Progenitor cell of endocrine pancreas (in vitro differentiated cells): ENCODE measurements at regions not wholly inside any gene's neighbourhood (a gene's known extent, or its start where the extent isn't known, plus 50 kb on each side); places are given as distances from the start of the nearest gene placed in this dataset.
"Not testable (repeated sequence)": the region's sequence is repeated elsewhere in the genome, so short reads cannot be mapped to it uniquely, and the experiment has no call there.

Experiments
- DNase-seq: peaks from one replicate; pipeline ENCODE4 v3.0.0; 2021; ENCODE audit warnings: low spot score; ENCODE audit not compliant: unreplicated experiment
- H3K27ac Mint-ChIP-seq: 2 replicates; pipeline ENCODE4 v1.8.0; 2021; ENCODE audit warnings: mild to moderate bottlenecking, moderate library complexity, mixed read lengths
- H3K27me3 Mint-ChIP-seq: 2 replicates; pipeline ENCODE4 v1.8.0; 2021; ENCODE audit warnings: mixed read lengths
- H3K36me3 Mint-ChIP-seq: 2 replicates; pipeline ENCODE4 v1.8.0; 2022; ENCODE audit warnings: mixed read lengths; ENCODE audit not compliant: insufficient read depth
- H3K4me1 Mint-ChIP-seq: 2 replicates; pipeline ENCODE4 v1.8.0; 2021; ENCODE audit warnings: low read depth, mixed read lengths
- H3K4me3 Mint-ChIP-seq: 2 replicates; pipeline ENCODE4 v1.8.0; 2021; ENCODE audit warnings: low read depth, mild to moderate bottlenecking, moderate library complexity, mixed read lengths
- H3K9me3 Mint-ChIP-seq: 2 replicates; pipeline ENCODE4 v1.8.0; 2021; ENCODE audit warnings: low read depth, mixed read lengths
- CTCF ChIP-seq: fragments of 200-600 bp; sonication (generic); IDR thresholded peaks from one replicate; pipeline ENCODE4 v1.5.0; 2021; ENCODE audit warnings: antibody characterized with exemption, mild to moderate bottlenecking; ENCODE audit not compliant: unreplicated experiment

GRCh38 chr15:96860741-96861140, 530.2 kb downstream of the NR2F2 start:
- peaks cover 12% of the 10 kb centered on the region for H3K27me3 Mint-ChIP-seq
- no peak overlapping the region for H3K4me3 Mint-ChIP-seq
- TF ChIP-seq CTCF: no peak
- no peaks in the 10 kb centered on the region for H3K9me3 Mint-ChIP-seq
- H3K27ac Mint-ChIP-seq: no peak overlapping the region
- no peaks in the 10 kb centered on the region for H3K36me3 Mint-ChIP-seq
- no peak for DNase-seq
- H3K4me1 Mint-ChIP-seq: no peaks in the 10 kb centered on the region

GRCh38 chr15:96867992-96868391, 537.5 kb downstream of the NR2F2 start:
- Mint-ChIP-seq H3K9me3 (peaks cover 4% of the 10 kb centered on the region), H3K36me3 (no peaks in the 10 kb centered on the region), H3K4me3 (no peak overlapping the region), H3K4me1 (peaks cover 7% of the 10 kb centered on the region), H3K27me3 (peaks cover 6% of the 10 kb centered on the region), H3K27ac (no peak overlapping the region)
- no peak for TF ChIP-seq CTCF
- no peak for DNase-seq

GRCh38 chr15:96869122-96869521, 538.6 kb downstream of the NR2F2 start:
- no peak overlapping the region for H3K4me3 Mint-ChIP-seq
- peaks cover 7% of the 10 kb centered on the region for H3K4me1 Mint-ChIP-seq
- H3K27me3 Mint-ChIP-seq: peaks cover 16% of the 10 kb centered on the region
- H3K36me3 Mint-ChIP-seq: no peaks in the 10 kb centered on the region
- H3K27ac Mint-ChIP-seq: no peak overlapping the region
- DNase-seq: no peak
- peaks cover 4% of the 10 kb centered on the region for H3K9me3 Mint-ChIP-seq
- no peak for TF ChIP-seq CTCF

- Mint-ChIP-seq H3K27me3 (peaks cover 21% of the 10 kb centered on the region), H3K4me3 (no peak overlapping the region), H3K36me3 (no peaks in the 10 kb centered on the region), H3K4me1 (peaks cover 7% of the 10 kb centered on the region), H3K9me3 (peaks cover 4% of the 10 kb centered on the region), H3K27ac (no peak overlapping the region)
- no peak for TF ChIP-seq CTCF
- no peak for DNase-seq
Measured at GRCh38 chr15:96869790-96870189, 539.3 kb downstream of the NR2F2 start.

- Mint-ChIP-seq H3K27ac (no peak overlapping the region), H3K4me3 (no peak overlapping the region)
Measured at GRCh38 chr15:96870580-96870979, 540.1 kb downstream of the NR2F2 start.

GRCh38 chr15:96877442-96877841, 546.9 kb downstream of the NR2F2 start:
- H3K27me3 Mint-ChIP-seq: peaks cover 71% of the 10 kb centered on the region
- H3K4me3 Mint-ChIP-seq, H3K9me3 Mint-ChIP-seq, H3K36me3 Mint-ChIP-seq, DNase-seq, H3K27ac Mint-ChIP-seq, H3K4me1 Mint-ChIP-seq: not testable (repeated sequence)

More at GRCh38 chr15:96870580-96870979, 540.1 kb downstream of the NR2F2 start:
- H3K9me3 Mint-ChIP-seq: peaks cover 4% of the 10 kb centered on the region
- no peak for TF ChIP-seq CTCF
- DNase-seq: no peak
- H3K36me3 Mint-ChIP-seq: no peaks in the 10 kb centered on the region
- H3K27me3 Mint-ChIP-seq: peaks cover 29% of the 10 kb centered on the region
- peaks cover 7% of the 10 kb centered on the region for H3K4me1 Mint-ChIP-seq
